HG03108 (cell line): ENCODE measurements at regions not wholly inside any gene's neighbourhood (a gene's known extent, or its start where the extent isn't known, plus 50 kb on each side); places are given as distances from the start of the nearest gene placed in this dataset.

Source experiments
- ATAC-seq: cut with Tn5 transposase; IDR thresholded peaks from one replicate; pipeline ENCODE4 v1.9.1; 2021; ENCODE audit warnings: moderate library complexity; ENCODE audit not compliant: unreplicated experiment

GRCh38 chr3:43210049-43211027, 76.0 kb upstream of the SNRK start:
- no peak for ATAC-seq

GRCh38 chr3:43207628-43208085, 78.7 kb upstream of the SNRK start:
- no peak for ATAC-seq

DNA sequence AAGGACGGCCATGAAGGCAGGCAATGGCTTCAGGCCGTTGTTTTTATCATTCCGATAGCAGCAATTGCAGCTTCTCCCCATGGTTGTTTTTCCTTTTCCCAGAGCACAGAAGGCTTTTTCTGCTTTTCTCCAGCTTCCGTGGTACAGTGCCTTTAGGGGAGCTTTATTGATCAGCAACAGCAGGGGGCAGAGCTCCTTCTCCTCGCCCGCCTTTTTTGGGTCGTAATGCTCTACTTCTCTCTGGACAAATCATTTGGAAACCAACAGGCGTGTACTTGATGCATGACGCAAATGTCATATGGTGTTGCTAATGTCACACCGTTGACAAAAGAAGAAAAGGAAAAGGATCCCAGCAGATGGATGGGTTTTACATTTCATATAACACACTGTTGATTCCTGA, 79.7 kb upstream of the SNRK start:
- no peak for ATAC-seq

DNA sequence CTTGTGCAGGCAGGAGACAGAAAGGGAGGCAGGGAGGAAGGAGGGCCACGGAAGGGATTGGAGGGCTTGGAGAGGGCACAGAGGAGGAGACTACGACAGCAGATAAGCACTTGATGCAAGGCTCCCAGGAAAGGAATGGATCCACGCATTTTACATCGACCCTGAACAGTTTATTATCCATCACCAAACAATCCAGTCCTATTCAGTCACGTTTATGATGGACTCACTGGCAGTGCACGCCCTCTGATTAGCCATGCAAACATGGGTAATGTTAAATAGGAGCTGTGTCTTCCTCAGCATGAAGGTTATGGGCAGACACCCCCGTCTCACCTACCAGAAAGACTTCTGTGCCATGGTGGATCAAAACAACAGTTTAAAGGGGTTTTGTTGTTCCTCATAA, 80.2 kb upstream of the SNRK start:
- no peak for ATAC-seq

- ATAC-seq, result no peak
Measured at GRCh38 chr3:43203022-43203421, 83.3 kb upstream of the SNRK start.

GRCh38 chr3:43201581-43201980, 84.8 kb upstream of the SNRK start:
- no peak for ATAC-seq

GRCh38 chr3:43199645-43200306, 86.6 kb upstream of the SNRK start:
- ATAC-seq, result no peak

DNA sequence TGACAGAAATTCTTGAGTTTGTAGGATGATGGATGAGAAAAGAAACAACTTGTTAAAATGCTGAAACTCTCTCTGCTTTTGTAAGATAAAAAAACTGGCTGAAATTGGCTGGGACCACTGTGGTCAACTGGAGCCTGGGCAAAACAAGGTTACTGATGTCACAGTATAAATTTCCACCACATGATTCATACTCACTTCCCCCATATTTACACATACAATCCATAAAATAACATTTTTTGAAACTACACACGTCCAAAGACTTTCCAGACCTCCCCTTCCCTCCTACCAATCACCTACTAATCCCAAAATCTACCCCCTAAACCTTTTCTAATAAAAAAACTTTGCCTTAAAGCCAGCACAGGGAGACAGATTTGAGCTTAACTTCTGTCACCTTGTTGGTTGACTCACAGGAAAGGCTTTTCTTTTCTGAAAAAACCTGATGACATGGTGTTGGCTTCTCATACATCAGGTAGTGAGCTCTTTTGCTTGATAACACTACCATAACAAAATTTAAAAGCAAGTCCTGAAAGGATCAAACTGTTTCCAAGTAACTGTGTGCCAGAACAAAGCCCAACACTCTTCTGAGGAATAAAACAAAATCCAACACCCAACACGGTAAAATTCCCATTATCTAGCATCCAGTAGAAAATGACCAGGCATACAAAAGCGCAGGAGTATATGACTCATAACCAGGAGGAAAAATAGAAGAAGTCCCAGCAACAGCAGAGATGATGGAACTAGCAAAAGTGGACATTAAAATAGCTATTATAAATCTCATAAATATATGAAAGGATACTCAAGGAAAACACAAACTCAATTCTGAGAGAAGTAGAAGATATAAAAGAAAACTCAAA, 87.3 kb upstream of the SNRK start:
- no peak for ATAC-seq

DNA sequence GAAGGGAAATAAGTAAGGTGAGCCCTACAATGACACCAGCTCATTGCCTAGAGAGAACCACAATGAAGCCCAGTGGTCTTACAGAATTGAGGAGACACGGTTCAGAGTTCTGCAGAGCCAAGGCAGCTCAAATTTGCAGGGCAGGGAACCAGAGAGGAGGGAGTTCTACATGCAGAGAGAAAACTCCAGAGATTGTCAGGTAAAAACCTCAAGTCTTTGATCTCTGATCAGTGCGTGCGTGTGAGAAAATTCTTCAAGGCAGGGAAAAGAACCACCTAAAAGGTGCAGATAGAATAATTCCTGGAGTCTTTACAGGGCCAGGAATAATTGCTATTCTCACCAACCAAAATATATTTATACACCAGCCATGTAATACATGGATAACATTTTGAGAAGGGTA, 88.0 kb upstream of the SNRK start:
- ATAC-seq, result no peak

DNA sequence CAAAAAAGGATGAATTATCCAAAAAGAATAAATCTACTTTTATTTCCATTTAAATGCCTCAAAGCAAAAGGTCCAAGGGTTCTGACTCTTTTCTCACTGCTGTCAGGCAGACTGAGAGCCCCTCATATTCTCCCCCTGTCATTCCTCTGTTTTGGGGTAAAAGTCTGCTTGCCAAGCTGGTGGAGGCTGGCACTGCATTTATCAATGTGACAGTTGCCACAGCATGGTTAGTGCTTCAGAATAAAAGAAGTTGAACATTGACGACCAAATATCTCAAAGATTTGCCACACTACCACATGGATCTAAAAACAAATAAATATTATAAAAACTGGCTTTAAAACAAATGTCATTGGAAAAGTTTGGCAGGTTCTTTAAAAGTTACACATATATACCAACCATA, 89.2 kb upstream of the SNRK start:
- ATAC-seq, result no peak

- no peak for ATAC-seq
Measured at GRCh38 chr3:43196721-43197120, 89.6 kb upstream of the SNRK start.

GRCh38 chr3:43195115-43195498, 89.2 kb upstream of the POMGNT2 start:
- ATAC-seq, result no peak

DNA sequence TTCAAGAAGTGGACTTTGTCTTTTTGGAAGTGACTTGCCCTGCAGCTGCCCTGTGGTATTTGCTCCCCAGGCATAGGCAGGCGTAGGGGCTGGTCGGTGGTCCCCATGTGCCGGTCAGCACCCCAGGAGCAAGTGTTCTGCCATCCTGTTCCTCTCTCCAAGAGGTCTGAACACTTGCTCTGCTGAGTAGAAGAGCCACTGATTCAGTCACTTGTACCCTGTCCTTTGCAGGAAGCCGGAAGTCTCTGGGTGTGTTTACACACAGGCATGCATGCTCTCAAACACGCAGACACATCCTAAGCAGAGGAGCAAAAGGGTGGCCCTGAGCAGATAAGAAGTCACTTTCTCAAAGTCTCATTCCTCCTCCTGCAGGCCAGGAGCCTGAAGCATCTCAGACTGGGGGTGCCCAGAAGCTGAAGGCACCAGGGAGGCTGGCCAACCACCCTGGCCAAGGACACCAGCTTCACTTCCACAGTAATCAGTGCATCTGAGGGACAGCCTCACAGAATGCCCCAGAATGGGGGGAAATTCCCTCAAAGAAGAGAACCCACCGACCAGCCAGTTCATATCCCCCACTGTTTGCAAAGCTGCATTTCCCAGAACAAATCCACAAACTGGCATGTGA, 88.7 kb upstream of the POMGNT2 start:
- ATAC-seq, result no peak

- no peak for ATAC-seq
Measured at GRCh38 chr3:43194069-43194468, 88.2 kb upstream of the POMGNT2 start.

GRCh38 chr3:43192028-43192427, 86.1 kb upstream of the POMGNT2 start:
- ATAC-seq, result no peak

DNA sequence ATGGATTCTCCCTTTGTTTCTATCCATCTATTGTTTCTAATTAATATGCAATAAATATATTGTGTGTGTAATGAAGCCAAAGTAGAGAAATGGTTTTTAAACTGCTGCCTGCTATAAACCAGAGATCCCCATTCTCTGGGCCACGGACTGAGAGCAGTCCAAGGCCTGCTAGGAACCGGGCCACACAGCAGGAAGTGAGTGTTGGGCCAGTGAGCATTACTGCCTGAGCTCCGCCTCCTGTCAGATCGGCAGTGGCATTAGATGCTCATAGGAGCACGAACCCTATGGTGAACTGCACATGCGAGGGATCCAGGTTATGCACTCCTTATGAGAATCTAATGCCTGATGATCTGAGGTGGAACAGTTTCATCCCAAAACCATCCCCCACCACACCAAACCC, 85.2 kb upstream of the POMGNT2 start:
- no peak for ATAC-seq

GRCh38 chr3:43190670-43191069, 84.8 kb upstream of the POMGNT2 start:
- ATAC-seq, result no peak

- ATAC-seq, result no peak
Measured at GRCh38 chr3:43187836-43188479, 82.1 kb upstream of the POMGNT2 start.

DNA sequence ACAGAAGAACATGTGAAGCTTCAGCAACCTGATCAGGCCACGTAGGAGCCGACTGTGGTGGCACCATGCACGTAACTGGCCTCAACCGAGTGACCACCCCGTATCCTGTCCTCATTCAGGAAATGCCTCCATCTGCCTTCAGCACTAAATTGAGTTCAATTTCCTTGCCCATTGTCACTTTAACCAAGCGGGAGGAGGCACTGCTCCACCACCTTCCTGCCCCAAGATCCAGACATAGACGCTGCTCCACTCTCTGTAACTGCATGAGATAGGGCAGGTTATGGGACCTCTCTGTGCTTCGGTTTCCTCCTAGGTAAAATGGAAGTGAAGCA, 80.1 kb upstream of the POMGNT2 start:
- no peak for ATAC-seq

GRCh38 chr3:43185274-43185982, 79.5 kb upstream of the POMGNT2 start:
- no peak for ATAC-seq
